ENCODE measurements at regions not wholly inside any gene's neighbourhood (a gene's known extent, or its start where the extent isn't known, plus 50 kb on each side); places are given as distances from the start of the nearest gene placed in this dataset.

DNA sequence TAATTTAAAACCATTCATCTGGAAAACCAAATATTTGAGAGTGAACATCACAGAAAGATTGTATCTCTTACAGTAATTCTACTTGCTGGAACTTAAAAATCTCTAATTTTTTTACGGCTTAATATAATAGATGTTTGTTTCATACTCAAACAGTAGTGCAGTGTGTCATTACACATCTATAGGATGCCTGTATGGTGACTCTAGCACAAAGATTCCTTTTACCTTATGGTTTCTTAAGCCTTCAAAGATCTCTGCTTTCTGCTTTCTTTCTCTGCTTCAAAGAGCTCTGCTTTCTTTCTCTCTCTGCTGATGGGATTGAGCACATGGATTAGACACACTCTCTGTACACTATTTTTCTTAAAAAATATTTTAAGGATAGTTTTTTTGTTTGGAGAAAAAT is 374.0 kb upstream of the CDH9 start:
- DNase-seq, result no peak

DNA sequence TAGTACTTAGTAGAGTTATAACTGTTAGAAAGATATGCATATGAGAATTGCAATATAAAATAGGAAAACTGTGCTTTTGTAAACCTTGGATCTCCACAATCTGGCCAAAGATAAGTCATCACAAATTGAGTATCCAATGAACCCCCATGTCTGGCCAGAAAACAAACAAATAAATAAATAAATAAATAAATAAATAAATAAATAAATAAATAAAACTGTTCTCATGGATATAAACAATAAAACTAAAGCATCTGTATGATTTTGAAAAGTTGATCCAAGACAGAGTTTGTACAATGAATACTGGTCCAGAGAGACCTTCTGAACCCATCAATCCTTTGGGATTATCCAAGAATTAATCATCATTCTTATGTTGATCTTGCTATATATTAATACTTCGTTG is 367.6 kb upstream of the CDH9 start:
- DNase-seq, result no peak

DNA sequence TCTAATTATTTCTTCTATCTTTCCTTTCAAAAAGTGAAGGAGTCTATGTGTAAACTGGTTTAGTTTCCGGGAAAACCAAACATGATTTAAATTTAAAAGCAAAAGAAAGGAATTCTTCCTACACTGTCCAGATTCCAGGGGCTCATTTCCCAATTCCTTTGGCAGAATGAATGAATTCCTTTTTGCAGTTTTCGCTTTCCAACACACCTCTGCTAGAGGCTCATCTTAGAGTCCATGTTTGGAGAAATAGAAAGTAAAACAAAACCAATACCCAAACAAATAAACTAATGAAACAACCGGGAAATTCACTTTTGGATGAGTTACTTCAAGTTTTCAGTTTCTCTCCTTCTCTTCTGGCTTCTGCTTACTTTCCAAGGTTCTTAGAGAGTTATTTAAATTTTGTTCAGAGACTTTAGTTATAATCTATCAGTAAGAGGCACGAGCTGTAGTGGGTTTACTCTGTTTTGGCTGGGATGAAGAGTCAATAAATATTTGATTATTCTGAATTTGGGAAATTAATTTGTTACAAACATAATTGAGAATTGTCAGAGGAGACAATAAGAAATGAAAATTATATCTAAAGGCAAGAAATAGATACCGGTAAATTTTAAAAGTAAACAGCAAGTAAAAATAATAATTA is 365.0 kb upstream of the CDH9 start:
- DNase-seq, result no peak

DNA sequence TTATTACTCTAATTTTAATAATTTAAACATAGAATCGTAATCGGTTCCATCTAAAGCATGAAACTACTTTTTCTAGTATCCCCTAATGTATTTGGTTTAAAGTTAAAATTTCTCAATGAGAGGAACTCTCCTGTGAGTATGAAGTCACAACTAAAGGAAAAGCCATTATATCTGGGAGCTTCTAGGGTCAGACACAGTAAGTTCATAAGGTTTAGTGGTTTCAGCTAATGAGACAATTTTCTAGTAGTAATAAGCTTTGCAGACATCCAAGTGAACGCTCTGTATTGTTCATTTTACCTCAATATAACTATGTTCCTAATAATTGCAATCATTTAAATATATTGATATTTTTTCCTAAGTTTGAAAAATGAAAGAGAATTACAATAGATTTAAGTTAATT is 364.4 kb upstream of the CDH9 start:
- no peak for DNase-seq

DNA sequence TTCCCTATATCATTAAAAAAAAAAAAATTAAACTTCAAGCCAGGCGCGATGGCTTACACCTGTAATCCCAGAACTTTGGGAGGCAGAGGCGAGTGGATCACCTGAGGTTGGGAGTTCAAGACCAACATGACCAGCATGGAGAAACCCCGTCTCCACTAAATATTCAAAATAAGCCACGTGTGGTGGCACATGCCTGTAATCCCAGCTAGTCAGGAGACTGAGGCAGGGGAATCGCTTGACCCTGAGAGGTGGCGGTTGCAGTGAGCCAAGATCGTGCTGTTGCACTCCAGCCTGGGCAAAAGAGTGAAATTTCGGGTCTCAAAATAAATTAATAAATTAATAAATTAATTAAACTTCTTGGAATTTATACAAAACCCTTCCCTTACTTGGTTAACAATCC is 358.6 kb upstream of the CDH9 start:
- DNase-seq, result no peak

DNA sequence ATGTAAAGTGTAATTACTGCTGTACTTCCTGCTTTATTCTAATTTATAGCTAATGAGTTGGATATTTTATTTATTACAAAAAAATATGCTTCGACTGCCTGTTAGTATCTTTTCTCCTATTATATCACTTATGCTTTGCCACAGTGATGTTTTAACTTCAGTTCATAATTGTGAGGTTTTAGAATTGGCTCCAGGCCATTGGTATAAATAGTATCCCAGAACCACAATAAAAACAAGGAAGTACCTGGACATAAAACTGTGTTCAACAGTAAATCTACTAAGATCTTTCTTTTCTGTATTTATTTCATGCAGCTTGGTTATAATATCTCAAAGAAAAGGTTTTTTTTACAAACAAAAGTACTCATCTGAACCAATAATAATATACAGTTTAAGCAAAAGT is 354.3 kb upstream of the CDH9 start:
- no peak for DNase-seq

DNA sequence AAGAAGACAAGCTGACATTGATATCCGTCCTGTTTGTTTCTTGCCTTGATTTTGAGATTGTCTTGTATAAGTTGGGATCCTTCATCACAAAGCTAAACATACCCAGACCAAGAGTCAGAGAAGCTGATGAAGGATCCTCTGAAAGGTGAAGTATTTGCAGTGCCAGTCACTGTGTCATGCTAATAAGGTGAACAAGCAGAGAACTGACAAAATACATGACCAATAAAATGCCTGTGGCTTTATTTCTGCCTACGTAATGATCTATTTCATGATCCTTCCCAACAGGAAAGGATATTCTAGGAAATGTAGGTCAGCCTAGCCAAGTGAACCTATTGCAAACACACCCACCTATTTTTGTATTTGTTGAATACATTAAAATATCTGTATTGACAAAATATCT is 351.3 kb upstream of the CDH9 start:
- no peak for DNase-seq

DNA sequence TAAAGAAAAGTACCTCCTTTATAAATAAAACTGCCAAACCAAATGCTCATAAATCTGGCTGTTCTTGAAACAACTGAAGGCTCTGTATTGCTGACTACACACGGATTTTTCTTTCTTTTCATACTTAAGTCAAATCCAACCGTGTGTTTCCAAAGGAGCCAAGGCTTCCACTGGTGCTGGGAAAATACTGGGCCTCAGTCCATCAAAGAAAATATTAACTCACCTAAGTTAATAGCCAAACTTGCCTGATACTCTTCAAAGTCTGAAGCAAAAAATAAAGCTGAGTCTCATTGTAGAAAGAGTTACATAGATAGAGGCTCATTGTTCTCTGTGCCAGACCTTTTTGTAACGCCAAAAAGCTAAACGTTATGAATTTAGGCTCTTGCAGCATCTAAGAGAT is 350.4 kb upstream of the CDH9 start:
- no peak for DNase-seq

DNA sequence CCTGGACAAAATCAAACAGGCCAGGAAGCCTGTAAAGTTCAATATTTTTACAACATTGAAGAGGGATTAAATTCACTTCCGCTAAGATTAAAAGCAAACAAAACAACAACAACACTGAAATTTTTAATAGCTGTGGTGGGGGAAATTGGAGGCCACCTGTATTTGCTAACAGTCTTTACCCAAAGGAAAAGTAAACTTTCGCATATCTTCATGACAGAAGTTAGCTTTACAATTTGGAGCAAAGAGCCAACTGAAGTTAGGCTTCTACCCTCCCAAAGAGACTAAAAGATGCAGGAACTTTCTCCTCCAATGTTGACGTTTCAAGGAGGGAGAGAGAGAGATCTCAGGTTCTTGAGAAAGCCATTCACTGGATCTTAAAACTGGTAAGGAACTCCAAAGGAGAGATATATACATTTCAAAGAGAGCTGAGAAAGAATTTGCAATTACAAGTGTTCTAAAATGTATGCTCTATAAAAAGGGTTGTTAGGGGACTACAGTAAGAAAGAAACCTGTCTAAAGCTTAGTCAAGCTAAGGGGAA is 349.2 kb upstream of the CDH9 start:
- no peak for DNase-seq

DNA sequence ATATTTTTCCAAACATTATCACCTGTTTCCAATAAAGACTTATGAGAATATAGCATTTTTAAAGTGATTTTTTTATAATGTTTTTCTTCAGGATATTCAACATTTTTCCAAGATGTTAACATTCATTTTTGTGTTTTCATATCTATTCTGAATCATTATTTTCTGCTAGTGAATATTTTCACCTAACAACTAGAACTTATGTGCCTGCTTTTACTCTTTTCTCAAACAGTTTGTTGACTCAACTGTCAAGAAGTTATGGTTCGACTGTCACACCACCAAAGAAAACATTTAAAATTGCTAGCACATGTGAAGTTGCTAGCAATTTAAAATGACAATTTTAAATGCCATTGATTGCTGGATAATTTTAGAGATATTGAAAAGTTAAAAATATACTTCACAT is 343.3 kb upstream of the CDH9 start:
- DNase-seq, result no peak

DNA sequence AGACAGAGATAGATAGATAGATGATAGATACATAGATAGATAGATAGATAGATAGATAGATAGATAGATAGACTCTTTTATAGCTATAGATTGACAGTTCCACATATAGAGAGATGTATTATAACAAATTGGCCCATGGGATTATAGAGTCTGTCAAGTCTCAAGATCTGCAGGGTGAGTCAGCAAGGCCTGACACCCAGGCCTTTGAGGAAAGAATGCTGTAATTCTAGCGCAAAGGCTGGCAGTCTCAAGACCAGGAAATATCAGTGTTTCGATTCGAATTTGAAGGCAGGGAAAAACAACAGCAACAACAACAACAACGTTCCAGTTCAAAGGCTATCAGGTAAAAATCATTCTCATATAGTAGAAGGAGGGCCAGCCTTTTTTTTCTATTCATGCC is 339.2 kb upstream of the CDH9 start:
- DNase-seq, result no peak

DNA sequence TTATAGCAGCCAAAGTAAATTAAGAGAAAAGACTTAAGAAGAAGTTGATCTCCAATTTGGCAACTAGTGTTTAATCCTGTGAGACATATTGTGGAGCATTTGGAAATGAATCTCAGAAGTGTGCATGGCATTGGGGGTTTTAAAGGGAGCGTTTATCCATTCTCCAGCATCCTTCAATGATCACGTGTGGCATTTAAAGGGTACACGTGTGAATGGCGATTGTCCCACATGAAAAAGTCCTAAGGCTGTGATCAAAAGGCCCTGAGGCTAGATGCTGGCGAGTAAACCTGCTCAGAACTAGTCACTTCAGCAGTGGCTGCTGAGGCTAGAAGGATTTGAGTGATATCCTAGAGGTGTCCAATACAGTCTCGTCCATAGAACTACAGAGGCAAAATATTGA is 315.6 kb upstream of the CDH9 start:
- DNase-seq, result no peak

DNA sequence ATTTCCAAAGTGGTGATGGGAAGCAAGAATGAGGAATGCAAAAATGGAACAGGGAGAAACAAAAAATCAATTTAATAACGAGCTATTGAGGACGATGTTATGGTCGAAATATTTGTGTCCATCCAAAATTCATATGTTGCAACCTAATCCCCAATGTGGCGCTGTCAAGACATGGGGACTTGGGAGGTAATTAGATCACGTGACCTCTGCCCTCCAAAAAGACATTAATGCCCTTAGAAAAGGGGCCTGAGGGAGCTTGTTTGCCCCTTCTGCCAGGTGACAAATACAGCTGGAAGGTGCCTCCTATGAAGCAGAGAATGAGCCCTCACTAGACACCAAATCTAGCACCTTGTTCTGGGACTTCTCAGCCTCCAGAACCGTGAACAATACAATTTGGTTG is 315.2 kb upstream of the CDH9 start:
- no peak for DNase-seq

DNA sequence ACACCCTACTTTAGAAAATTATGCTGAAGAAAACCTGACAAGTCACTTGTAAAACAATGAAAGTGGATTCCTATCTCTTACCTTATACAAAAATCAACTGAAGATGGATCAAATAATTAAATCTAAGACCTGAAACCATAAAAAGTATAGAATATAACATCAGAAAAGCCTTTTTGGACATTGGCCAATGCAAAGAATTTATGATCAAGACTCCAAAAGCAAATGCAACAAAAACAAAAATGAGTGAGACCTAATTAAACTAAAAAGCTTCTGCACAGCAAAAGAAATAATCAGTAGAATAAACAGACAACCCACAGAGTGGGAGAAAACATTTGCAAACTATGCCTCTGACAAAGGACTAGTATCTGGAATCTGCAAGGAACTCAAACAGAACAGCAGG is 303.0 kb upstream of the CDH9 start:
- no peak for DNase-seq

DNA sequence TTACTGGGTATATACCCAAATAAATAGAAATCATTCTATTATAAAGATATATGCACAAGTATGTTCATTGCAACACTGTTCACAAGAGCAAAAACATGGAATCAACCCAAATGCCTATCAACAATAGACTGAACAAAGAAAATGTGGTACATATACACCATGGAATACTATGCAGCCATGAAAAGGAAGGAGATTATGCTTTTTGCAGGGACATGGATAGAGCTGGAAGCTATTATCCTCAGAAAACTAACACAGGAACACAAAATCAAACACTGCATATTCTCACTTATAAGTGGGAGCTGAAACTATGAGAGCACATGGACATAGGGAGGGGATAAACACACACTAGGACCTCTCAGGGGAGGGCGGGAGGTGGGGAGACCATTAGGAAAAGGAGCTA is 298.4 kb upstream of the CDH9 start:
- no peak for DNase-seq

DNA sequence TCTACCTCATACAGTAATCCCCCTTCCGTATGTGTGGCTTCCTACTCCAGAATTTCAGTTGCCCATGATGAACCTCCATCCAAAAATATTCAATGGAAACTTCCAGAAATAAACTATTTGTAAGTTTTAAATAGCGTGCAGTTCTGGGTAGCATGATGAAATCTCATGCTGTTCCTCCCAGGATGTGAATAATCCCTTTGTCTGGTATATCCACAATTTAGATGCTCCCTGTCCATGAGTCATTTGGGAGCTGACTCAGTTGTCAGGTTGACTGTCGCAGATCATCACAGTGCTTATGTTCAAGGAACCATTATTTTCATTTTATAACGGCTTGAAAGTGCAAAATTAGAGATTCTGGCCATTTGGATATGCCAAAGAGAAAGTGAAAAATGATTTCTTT is 290.1 kb upstream of the CDH9 start:
- DNase-seq, result no peak

DNA sequence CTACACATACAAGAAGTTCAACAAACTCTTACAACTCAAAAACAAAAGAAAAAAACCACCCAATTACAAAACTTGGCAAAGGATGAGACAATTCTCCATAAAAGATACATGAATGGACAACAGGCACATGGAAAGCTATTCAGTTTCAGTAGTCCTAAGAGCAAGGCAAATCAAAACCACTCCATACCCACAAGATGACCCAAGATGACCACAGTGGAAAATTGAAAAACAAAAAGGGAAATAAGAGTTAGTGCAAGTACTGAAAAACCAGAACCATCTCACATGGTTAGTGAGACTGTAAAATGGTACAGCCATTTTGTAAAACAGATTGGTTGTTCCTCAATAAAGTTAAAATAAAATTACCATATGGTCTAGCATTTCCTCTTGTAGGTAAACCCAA is 287.1 kb upstream of the CDH9 start:
- DNase-seq, result no peak

DNA sequence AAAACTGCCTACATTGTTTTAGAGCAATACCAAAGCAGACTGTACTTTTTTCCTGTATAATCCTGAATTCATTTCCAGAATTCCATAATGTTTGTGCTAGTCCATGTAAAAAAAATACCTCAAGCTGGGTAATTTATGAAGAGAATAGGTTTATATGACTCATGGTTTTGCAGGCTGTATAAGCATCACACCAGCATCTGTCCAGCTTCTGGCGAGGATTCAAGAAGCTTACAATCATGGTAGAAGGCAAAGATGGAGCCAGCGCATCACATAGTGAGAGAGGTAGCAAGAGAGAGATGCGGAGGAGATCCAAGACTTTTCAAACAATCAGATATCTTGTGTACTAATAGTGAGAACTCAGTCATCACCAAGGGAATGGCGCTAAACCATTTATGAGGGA is 280.3 kb upstream of the CDH9 start:
- no peak for DNase-seq

DNA sequence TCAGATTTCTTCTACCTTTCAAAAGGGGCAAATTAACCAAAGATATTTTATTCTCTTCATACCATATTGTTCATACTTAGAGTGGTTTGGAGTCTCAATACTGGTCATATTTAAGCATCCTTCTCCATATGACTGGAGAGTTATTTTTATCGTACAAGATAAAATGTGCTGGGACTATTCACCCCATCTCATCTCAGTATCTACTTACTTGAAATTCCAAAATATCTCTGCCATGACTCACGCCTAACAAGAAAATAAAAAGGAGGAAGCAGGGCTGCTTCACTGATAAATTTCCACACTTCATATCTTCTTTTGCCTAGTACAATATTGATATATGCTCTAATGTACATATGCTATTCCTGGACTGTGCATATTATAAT is 277.9 kb upstream of the CDH9 start:
- no peak for DNase-seq

DNA sequence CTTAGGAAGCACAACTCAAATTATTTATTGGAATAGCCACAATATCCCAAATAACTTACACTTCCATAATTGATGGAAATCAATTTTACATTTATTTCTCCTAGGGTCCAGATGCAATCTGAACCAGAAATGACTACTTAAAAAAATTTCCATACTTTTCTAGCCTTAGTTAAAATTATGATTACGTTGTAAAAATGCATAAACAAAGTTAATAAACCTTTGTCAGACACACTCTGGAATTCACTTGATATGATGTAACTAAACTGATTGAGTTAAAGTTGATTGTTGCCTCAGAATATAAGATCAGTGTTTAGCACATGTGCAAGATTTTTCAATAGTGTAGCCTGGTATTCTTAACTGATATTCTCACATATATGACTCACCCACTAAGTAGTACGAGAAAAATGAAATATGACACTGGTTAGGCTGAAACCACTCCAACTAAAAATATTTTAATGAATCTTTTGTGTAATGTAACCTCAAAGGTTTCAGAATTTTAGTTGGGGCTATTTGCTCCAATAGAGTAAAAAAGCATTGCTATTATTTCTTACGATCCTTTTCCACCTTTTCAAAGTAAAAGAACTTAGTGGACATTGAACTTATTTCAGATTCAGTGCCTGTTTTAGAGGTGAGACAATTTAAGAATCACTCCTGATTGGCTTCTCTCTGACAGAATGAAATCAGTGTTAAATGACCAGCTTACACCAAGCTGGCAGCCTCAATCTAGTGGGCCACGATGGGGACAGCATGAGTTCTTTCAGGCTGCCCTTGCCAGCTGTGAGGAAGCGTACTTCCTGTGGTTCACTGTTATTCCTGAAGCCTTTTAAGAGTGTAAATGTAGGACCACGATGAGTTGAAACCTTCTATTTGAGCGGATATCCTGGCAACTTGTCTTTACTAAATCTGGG is 277.2 kb upstream of the CDH9 start:
- no peak for DNase-seq

DNA sequence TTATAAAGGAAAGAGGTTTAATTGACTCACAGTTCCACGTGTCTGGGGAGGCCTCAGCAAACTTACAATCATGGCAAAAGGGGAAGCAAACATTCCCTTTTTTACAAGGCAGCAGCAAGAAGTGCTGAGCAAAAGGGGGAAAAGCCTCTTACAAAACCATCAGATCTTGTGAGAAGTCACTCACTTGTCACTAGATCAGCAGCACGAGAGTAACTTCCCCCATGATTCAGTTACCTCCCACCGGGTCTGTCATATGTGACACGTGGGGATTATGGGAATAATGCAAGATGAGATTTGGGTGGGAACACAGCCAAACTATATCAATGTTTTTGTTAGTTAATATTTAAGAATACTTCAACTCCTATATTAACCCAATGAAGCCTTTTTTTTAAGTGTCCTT is 275.2 kb upstream of the CDH9 start:
- DNase-seq, result no peak

DNA sequence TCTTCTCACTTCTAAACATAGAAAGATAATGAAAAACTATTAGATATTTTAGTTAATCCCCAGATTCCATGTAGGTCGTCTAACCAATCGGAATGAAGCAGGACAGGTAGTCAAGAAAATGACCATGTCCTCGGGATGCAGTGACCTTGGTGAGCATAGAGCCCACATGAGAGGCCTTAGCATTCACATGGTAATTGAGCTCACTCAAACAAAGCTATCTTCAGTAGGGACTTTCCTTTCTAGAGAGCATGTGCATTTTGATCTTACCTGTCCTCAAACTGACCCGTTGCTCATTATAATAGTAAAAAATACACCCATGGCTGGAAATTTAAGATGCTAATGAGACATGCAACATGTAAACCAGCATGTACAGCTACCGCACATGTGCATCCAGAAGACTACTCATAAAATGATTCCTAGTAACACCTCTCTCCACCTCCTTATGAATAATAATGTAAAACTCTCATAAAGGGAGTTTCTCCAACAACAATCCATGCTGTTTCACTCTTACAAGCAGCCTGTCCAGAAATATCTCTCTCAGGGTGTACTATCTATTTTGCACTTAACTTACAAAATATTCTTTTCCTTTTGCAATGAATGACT is 274.0 kb upstream of the CDH9 start:
- DNase-seq, result no peak

DNA sequence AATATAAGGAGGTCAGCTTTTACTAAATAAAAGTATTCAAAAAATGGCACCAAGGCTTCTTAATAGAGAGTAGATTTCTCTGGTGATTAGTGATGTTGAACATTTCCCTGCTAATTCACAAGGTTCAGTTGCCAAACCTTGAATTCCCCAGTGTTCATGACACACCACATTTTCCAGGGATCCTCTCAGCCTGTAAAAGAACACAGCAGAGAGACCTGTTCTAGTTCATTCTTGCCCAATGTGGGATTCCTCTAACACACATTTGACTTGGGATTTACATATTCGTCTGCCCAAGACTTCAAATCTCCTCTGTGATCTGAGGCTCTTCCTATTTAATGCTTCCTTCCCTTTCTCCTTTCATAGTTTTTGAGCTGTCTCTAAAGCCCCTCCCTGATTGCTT is 273.2 kb upstream of the CDH9 start:
- no peak for DNase-seq

DNA sequence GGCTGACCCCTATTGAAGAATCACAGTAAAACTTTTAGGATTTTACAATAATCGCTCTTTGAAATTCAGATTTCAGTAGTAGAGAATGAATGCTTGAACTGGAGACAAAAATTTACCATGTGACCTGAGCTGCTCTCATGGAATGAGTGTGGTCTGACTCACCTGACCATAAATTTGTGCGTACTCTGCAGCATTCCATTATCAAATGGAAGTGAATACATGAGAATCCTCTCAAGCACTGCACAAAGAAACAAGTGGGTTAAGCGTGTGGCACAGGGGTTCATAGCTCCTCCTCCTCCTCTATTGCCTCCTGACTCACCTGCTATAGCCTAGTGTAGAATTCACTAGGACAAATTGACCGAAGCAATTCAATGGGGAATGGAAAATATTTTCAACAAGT is 269.8 kb upstream of the CDH9 start:
- no peak for DNase-seq

Measured in NK-92 treated with Interleukin-12 subunit alpha and Interleukin-12 subunit beta, amount 100 ng/mL, for 24 hours (cell line).